ENCODE measurements at regions not wholly inside any gene's neighbourhood (a gene's known extent, or its start where the extent isn't known, plus 50 kb on each side); places are given as distances from the start of the nearest gene placed in this dataset.

DNA sequence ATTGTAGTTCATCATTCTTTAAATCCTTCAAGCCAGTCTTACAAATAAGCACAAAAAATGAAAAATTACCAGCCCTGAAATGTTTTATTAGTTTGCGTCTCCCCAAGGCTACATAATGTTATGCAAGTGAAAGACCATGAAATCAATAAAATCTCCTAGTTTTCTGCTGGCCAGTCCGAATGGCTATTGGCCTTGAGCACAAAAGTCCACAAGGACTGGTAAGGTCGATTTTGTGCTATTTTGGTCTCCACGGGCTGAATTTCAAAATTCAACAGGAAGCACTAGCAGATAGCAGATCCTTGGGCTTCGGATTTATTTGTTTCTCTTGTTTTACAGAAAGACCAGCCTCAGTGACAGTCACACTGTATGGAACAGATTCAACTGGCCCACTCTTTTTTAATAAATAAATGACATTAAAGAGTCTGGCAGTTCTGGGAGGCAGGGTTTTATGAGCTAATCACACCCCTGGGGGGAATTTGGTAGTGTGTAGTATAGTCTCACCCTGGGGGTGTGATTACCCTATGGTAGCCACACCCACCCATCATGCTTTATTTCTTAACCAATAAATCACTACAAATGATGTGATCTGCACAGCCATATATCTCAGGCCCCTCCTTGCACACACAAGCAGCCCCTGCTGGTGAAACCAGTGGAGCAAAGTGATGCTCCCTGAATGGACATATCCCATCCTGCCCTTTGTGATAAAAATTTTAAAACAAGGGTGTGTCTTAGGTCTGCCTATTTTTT lies 51.1 kb upstream of the TMEM33 start:
- H3K4me3 ChIP-seq (ENCODE audit: low read depth, low read length): no peak overlapping the region
- no peak for DNase-seq (ENCODE audit: low read depth)
- TF ChIP-seq CTCF (IDR thresholded peaks at IDR 0.05; ENCODE audit: low read depth, low read length, missing control alignments): no peak

- TF ChIP-seq CTCF (IDR thresholded peaks at IDR 0.05; ENCODE audit: low read depth, low read length, missing control alignments): peak; percentile 86
- DNase-seq (ENCODE audit: low read depth): no peak
- H3K4me3 ChIP-seq (ENCODE audit: low read depth, low read length): no peak overlapping the region
Measured at GRCh38 chr4:41882625-41883347, 52.4 kb upstream of the TMEM33 start.

DNA sequence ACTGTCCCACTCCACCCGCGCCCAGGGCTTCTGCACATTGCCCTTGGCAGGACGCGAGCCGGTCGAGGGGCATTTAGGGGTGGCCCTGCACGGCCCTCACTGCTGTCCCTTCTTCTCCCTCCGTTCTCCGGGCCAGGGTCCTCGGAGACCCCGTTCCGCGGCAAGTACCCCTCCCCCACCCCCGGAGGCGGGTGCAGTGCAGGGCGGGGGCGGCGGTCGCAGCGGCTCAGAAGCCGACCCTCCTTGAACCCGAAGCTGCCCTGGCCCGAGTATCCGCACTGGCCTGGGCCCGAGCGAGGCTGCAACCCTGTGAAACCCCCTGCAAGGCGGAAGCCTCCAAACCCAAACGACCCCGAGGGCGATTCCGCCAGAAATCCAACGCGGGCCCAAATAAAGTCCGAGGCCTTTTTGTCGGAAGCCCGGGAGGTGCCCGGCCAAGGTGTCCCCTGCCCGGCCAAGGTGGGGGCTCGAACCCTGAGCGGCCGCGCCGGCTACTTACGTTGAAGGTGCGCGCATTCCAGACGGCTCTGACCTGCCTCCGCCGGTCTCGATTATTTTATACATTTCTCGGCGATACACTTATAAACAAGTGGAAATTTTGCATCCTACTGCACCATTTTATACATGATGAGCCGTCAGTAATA lies 53.1 kb upstream of the TMEM33 start:
- TF ChIP-seq CTCF (IDR thresholded peaks at IDR 0.05; ENCODE audit: low read depth, low read length, missing control alignments): no peak
- H3K4me3 ChIP-seq (ENCODE audit: low read depth, low read length): no peak overlapping the region
- no peak for DNase-seq (ENCODE audit: low read depth)

- TF ChIP-seq CTCF (IDR thresholded peaks at IDR 0.05; ENCODE audit: low read depth, low read length, missing control alignments): no peak
- no peak overlapping the region for H3K4me3 ChIP-seq (ENCODE audit: low read depth, low read length)
- no peak for DNase-seq (ENCODE audit: low read depth)
Measured at GRCh38 chr4:41880840-41881831, 54.1 kb upstream of the TMEM33 start.

DNA sequence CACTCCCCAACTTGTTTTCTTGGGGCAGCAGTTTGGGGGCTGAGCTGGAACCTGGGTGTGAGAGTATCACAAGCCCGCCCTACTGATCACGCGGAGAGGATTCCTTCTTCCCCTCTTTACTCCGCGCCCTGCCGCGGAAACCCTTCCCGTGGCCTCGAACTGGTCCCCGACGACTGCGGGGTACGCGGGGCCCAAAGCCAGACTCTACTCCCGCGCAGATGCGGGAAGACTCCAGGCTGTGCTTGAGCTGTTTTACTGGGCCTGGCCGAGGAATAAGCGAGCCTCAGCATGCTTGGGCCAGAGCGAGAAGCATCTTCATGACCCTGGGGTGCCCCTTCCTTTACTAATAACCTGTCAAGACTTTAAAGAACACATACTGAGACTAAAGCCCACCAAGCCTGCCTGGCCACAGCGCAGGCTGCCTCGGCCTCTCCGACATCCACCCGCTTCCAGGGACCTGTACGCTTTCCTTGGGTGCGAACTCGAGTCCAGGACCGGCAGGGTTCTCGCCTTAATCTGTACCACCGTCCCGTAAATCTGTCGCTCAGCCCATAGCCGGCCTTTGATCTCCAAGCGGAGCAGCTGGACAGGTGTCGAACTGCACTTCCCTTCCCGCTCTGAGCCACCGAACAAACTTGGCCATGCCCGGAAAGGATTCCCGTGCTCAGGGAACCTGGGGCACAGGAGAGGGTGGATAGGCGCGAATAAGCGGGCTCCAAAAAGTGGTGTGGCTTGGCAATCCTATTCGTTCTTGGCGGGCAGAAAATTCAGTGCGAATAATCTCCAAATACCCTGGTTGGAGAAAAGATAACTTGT lies 55.0 kb upstream of the TMEM33 start:
- H3K4me3 ChIP-seq (ENCODE audit: low read depth, low read length): no peak overlapping the region
- no peak for TF ChIP-seq CTCF (IDR thresholded peaks at IDR 0.05; ENCODE audit: low read depth, low read length, missing control alignments)
- no peak for DNase-seq (ENCODE audit: low read depth)

DNA sequence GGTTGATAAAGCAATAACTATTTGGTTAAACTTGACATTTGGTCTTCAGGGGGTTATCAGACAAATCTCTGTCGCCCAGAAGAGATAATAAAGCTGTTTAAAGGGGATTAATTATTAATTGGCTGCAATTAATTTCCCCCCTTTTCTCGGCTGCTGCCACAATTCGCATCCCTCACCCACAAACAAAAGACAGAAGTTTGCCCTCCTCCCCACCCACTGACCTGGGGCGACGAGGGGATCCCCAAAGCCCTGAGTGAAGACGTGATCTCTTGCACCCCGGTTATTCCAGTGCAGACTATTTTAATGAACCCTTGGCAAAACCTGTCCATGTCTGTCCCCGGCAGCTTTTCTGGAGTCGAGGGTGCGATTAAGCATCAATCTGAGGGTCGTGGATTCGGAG lies 55.7 kb upstream of the TMEM33 start:
- TF ChIP-seq CTCF (IDR thresholded peaks at IDR 0.05; ENCODE audit: low read depth, low read length, missing control alignments): no peak
- DNase-seq (ENCODE audit: low read depth): no peak
- no peak overlapping the region for H3K4me3 ChIP-seq (ENCODE audit: low read depth, low read length)

Data from GM12864 (cell line).